Renal pelvis (tissue), 1 donor: ENCODE measurements at regions not wholly inside any gene's neighbourhood (a gene's known extent, or its start where the extent isn't known, plus 50 kb on each side); places are given as distances from the start of the nearest gene placed in this dataset.
"Not testable (repeated sequence)": the region's sequence is repeated elsewhere in the genome, so short reads cannot be mapped to it uniquely, and the experiment has no call there.

ENCODE experiments used
- DNase-seq: peaks from one replicate; pipeline ENCODE4 v3.0.0-alpha.2; 2013

GRCh38 chr2:111618978-111619902, 264.8 kb downstream of the ANAPC1 start:
- DNase-seq: no peak

GRCh38 chr2:111620281-111620680, 263.7 kb downstream of the ANAPC1 start:
- no peak for DNase-seq

GRCh38 chr2:111622859-111623258, 261.1 kb downstream of the ANAPC1 start:
- DNase-seq: no peak

GRCh38 chr2:111623380-111623779, 260.6 kb downstream of the ANAPC1 start:
- DNase-seq: no peak

GRCh38 chr2:111624411-111625156, 259.4 kb downstream of the ANAPC1 start:
- DNase-seq: no peak

- DNase-seq: not testable (repeated sequence)
Measured at GRCh38 chr2:111625157-111625537, 258.8 kb downstream of the ANAPC1 start.

- no peak for DNase-seq
Measured at GRCh38 chr2:111626037-111626864, 257.7 kb downstream of the ANAPC1 start.

GRCh38 chr2:111626865-111627163, 257.2 kb downstream of the ANAPC1 start:
- DNase-seq: no peak

- no peak for DNase-seq
Measured at GRCh38 chr2:111627256-111627655, 256.7 kb downstream of the ANAPC1 start.

- no peak for DNase-seq
Measured at GRCh38 chr2:111628221-111628620, 255.8 kb downstream of the ANAPC1 start.

GRCh38 chr2:111629983-111630382, 254.0 kb downstream of the ANAPC1 start:
- no peak for DNase-seq

- no peak for DNase-seq
Measured at GRCh38 chr2:111632661-111633060, 251.3 kb downstream of the ANAPC1 start.

GRCh38 chr2:111633189-111633588, 250.8 kb downstream of the ANAPC1 start:
- DNase-seq: no peak

GRCh38 chr2:111633643-111634042, 250.3 kb downstream of the ANAPC1 start:
- DNase-seq: no peak

GRCh38 chr2:111634050-111634794, 249.8 kb downstream of the ANAPC1 start:
- no peak for DNase-seq

- DNase-seq: no peak
Measured at GRCh38 chr2:111634995-111635538, 248.9 kb downstream of the ANAPC1 start.

GRCh38 chr2:111636905-111637304, 247.1 kb downstream of the ANAPC1 start:
- DNase-seq: no peak

GRCh38 chr2:111638274-111638877, 245.6 kb downstream of the ANAPC1 start:
- DNase-seq: no peak

- DNase-seq: no peak
Measured at GRCh38 chr2:111640480-111640879, 243.5 kb downstream of the ANAPC1 start.

GRCh38 chr2:111642586-111643327, 241.2 kb downstream of the ANAPC1 start:
- no peak for DNase-seq
